ENCODE measurements at regions not wholly inside any gene's neighbourhood (a gene's known extent, or its start where the extent isn't known, plus 50 kb on each side); places are given as distances from the start of the nearest gene placed in this dataset.
A peak's percentile ranks its signal among the peaks of the same experiment; 100 is the strongest.

GRCh38 chr11:134764367-134764766 is 352.3 kb upstream of the B3GAT1 start:
- no peaks in the 10 kb centered on the region for H3K4me1 ChIP-seq
- H3K4me3 ChIP-seq = no peak overlapping the region
- H3K36me3 ChIP-seq = no peaks in the 10 kb centered on the region
- peak in 1 of 2 donors; percentile 74 for DNase-seq (ENCODE audit: extremely low spot score in 2 of 2)
- no peak overlapping the region for H3K27ac ChIP-seq
- intact Hi-C loops (cut with DNase I) = no loop called here
- no peak for TF ChIP-seq CTCF (IDR thresholded peaks at IDR 0.05)
- no peaks in the 10 kb centered on the region for H3K9me3 ChIP-seq
- no peaks in the 10 kb centered on the region for H3K27me3 ChIP-seq

GRCh38 chr11:134763030-134763388 is 351.0 kb upstream of the B3GAT1 start:
- intact Hi-C loops (cut with DNase I) = no loop called here
- H3K4me1 ChIP-seq = no peaks in the 10 kb centered on the region
- no peak overlapping the region for H3K4me3 ChIP-seq
- H3K27ac ChIP-seq = no peak overlapping the region
- no peaks in the 10 kb centered on the region for H3K9me3 ChIP-seq
- DNase-seq (ENCODE audit: extremely low spot score in 2 of 2) = peak in 1 of 2 donors; percentile 49
- no peak for TF ChIP-seq POLR2AphosphoS5 (IDR thresholded peaks at IDR 0.05; ENCODE audit: insufficient read depth in 1 of 2, low read depth in 1 of 2)
- TF ChIP-seq CTCF (IDR thresholded peaks at IDR 0.05) = no peak
- no peak for TF ChIP-seq POLR2A (IDR thresholded peaks at IDR 0.05)
- H3K27me3 ChIP-seq = no peaks in the 10 kb centered on the region
- no peaks in the 10 kb centered on the region for H3K36me3 ChIP-seq

- H3K27ac ChIP-seq = no peak overlapping the region
- H3K4me3 ChIP-seq = peak overlapping the region in 1 of 2 donors; percentile 16
- no peak for DNase-seq (ENCODE audit: extremely low spot score in 2 of 2)
- no peaks in the 10 kb centered on the region for H3K9me3 ChIP-seq
- TF ChIP-seq CTCF (IDR thresholded peaks at IDR 0.05) = no peak
- TF ChIP-seq POLR2A (IDR thresholded peaks at IDR 0.05) = no peak
- no peak for TF ChIP-seq POLR2AphosphoS5 (IDR thresholded peaks at IDR 0.05; ENCODE audit: insufficient read depth in 1 of 2, low read depth in 1 of 2)
- intact Hi-C loops (cut with DNase I) = no loop called here
- H3K27me3 ChIP-seq = no peaks in the 10 kb centered on the region
- no peaks in the 10 kb centered on the region for H3K36me3 ChIP-seq
- H3K4me1 ChIP-seq = no peaks in the 10 kb centered on the region
These were observed 350.4 kb upstream of the B3GAT1 start for GRCh38 chr11:134762248-134763029.

GRCh38 chr11:134761926-134762247 is 349.8 kb upstream of the B3GAT1 start:
- no peaks in the 10 kb centered on the region for H3K27me3 ChIP-seq
- H3K9me3 ChIP-seq = no peaks in the 10 kb centered on the region
- DNase-seq (ENCODE audit: extremely low spot score in 2 of 2) = peak in 1 of 2 donors; percentile 37
- no peaks in the 10 kb centered on the region for H3K36me3 ChIP-seq
- TF ChIP-seq CTCF (IDR thresholded peaks at IDR 0.05) = no peak
- no peak for TF ChIP-seq POLR2A (IDR thresholded peaks at IDR 0.05)
- no peak for TF ChIP-seq POLR2AphosphoS5 (IDR thresholded peaks at IDR 0.05; ENCODE audit: insufficient read depth in 1 of 2, low read depth in 1 of 2)
- intact Hi-C loops (cut with DNase I) = no loop called here
- H3K27ac ChIP-seq = no peak overlapping the region
- peak overlapping the region in 1 of 2 donors; percentile 16 for H3K4me3 ChIP-seq
- H3K4me1 ChIP-seq = no peaks in the 10 kb centered on the region

- Histone ChIP-seq H3K4me3 (no peak overlapping the region), H3K27me3 (no peaks in the 10 kb centered on the region), H3K36me3 (no peaks in the 10 kb centered on the region), H3K4me1 (no peaks in the 10 kb centered on the region), H3K9me3 (no peaks in the 10 kb centered on the region), H3K27ac (no peak overlapping the region)
- TF ChIP-seq POLR2A (IDR thresholded peaks at IDR 0.05) = no peak
- no peak for TF ChIP-seq CTCF (IDR thresholded peaks at IDR 0.05)
- TF ChIP-seq POLR2AphosphoS5 (IDR thresholded peaks at IDR 0.05; ENCODE audit: insufficient read depth in 1 of 2, low read depth in 1 of 2) = no peak
- intact Hi-C loops (cut with DNase I) = no loop called here
- peak in 1 of 2 donors; percentile 40 for DNase-seq (ENCODE audit: extremely low spot score in 2 of 2)
These were observed 349.3 kb upstream of the B3GAT1 start for GRCh38 chr11:134761386-134761785.
